ENCODE measurements at regions not wholly inside any gene's neighbourhood (a gene's known extent, or its start where the extent isn't known, plus 50 kb on each side); places are given as distances from the start of the nearest gene placed in this dataset.

- Histone ChIP-seq H3K9me3 (ENCODE audit: control insufficient read depth in 1 of 2, low read length in 2 of 2) (peaks cover 0 to 3% of the 10 kb centered on the region in 2 donors), H3K4me3 (ENCODE audit: low read depth in 1 of 2, low read length in 2 of 2) (no peak overlapping the region), H3K27ac (ENCODE audit: low read length) (no peak overlapping the region), H3K36me3 (ENCODE audit: control insufficient read depth in 1 of 2, insufficient read depth in 2 of 2, low read length in 2 of 2) (no peaks in the 10 kb centered on the region), H3K27me3 (ENCODE audit: low read depth, low read length) (no peaks in the 10 kb centered on the region), H3K4me1 (ENCODE audit: control insufficient read depth in 1 of 2, insufficient read depth in 2 of 2, low read length in 2 of 2) (no peaks in the 10 kb centered on the region)
These were observed 659.4 kb downstream of the BRD1 start for GRCh38 chr22:49168219-49168813.

DNA sequence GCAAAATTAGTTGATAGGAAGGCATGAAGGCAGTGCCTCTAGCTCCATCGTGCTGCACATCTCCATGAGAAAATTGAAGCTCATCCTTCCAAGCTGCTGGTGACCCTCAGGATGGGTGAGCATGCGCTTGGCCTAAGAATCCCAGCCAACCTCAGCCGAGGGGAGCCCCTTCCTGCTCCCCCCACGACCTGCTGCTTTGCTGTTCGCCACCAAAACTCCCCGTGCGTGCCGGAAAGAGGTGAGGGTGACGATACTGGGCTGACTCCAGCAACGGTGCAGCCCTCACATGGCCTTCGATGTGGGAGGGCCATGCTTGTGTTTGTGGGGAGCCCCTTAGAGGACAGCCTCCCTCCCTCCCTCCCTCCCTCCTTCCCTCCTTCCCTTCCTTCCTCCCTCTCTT, 660.9 kb downstream of the BRD1 start:
- Histone ChIP-seq H3K27me3 (ENCODE audit: low read depth, low read length) (no peaks in the 10 kb centered on the region), H3K27ac (ENCODE audit: low read length) (no peak overlapping the region), H3K4me3 (ENCODE audit: low read depth in 1 of 2, low read length in 2 of 2) (no peak overlapping the region), H3K9me3 (ENCODE audit: control insufficient read depth in 1 of 2, low read length in 2 of 2) (peaks cover 0 to 3% of the 10 kb centered on the region in 2 donors), H3K4me1 (ENCODE audit: control insufficient read depth in 1 of 2, insufficient read depth in 2 of 2, low read length in 2 of 2) (no peaks in the 10 kb centered on the region), H3K36me3 (ENCODE audit: control insufficient read depth in 1 of 2, insufficient read depth in 2 of 2, low read length in 2 of 2) (no peaks in the 10 kb centered on the region)

DNA sequence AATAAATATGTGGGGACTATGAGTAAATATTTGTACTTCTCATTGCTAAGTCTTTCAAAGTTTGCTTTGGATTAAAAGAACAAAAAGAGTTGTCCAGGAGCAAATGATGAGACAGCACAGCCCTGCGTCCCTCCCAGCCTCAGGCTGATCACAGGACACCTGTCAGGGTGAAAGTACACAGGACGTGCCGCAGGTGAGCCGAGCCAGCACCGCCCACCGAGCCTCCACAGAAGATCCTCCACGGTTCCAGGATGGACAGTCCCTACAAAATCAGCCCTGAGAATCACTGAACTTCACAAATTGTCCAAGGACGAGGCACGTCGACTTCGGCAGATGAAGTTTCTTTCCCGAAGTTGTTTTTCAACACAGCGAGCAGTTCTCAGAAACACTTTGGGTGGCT, 661.5 kb downstream of the BRD1 start:
- Histone ChIP-seq H3K27me3 (ENCODE audit: low read depth, low read length) (peaks cover 3% of the 10 kb centered on the region), H3K4me3 (ENCODE audit: low read depth in 1 of 2, low read length in 2 of 2) (no peak overlapping the region), H3K27ac (ENCODE audit: low read length) (no peak overlapping the region), H3K9me3 (ENCODE audit: control insufficient read depth in 1 of 2, low read length in 2 of 2) (peaks cover 0 to 3% of the 10 kb centered on the region in 2 donors), H3K4me1 (ENCODE audit: control insufficient read depth in 1 of 2, insufficient read depth in 2 of 2, low read length in 2 of 2) (no peaks in the 10 kb centered on the region), H3K36me3 (ENCODE audit: control insufficient read depth in 1 of 2, insufficient read depth in 2 of 2, low read length in 2 of 2) (no peaks in the 10 kb centered on the region)

DNA sequence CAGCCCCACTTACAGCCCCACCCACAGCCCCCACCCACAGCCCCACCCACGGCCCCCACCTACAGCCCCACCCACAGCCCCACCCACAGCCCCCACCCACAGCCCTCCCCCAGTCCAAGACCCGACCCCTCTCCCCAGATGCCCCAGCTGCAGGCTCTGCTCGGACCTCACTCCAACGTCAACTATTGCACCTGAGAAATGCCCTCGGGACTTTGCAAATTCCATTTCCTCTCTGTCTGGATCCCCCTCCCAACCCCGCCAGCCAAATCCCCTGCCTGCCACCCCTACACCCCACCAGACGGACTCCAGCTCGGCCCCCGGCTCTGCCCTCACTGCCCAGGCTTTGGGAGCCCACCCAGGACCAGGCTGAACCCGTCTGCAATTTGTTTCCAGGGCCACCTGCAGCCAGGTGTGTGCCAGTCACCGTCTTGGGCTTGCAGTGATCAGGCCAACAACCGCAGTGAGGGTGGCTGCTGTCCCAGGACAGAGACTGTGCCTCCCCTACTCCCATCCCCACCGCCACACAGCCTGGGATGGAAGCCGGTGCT, 662.8 kb downstream of the BRD1 start:
- H3K27ac ChIP-seq (ENCODE audit: low read length) = no peak overlapping the region
- H3K9me3 ChIP-seq (ENCODE audit: control insufficient read depth in 1 of 2, low read length in 2 of 2) = peaks cover 0 to 3% of the 10 kb centered on the region in 2 donors
- peaks cover 4% of the 10 kb centered on the region for H3K27me3 ChIP-seq (ENCODE audit: low read depth, low read length)
- H3K36me3 ChIP-seq (ENCODE audit: control insufficient read depth in 1 of 2, insufficient read depth in 2 of 2, low read length in 2 of 2) = no peaks in the 10 kb centered on the region
- H3K4me1 ChIP-seq (ENCODE audit: control insufficient read depth in 1 of 2, insufficient read depth in 2 of 2, low read length in 2 of 2) = no peaks in the 10 kb centered on the region
- no peak overlapping the region for H3K4me3 ChIP-seq (ENCODE audit: low read depth in 1 of 2, low read length in 2 of 2)

GRCh38 chr22:49163960-49164690, 663.5 kb downstream of the BRD1 start:
- H3K4me3 ChIP-seq (ENCODE audit: low read depth in 1 of 2, low read length in 2 of 2) = no peak overlapping the region
- no peaks in the 10 kb centered on the region for H3K4me1 ChIP-seq (ENCODE audit: control insufficient read depth in 1 of 2, insufficient read depth in 2 of 2, low read length in 2 of 2)
- peaks cover 0 to 3% of the 10 kb centered on the region in 2 donors for H3K9me3 ChIP-seq (ENCODE audit: control insufficient read depth in 1 of 2, low read length in 2 of 2)
- no peak overlapping the region for H3K27ac ChIP-seq (ENCODE audit: low read length)
- peaks cover 4% of the 10 kb centered on the region for H3K27me3 ChIP-seq (ENCODE audit: low read depth, low read length)
- no peaks in the 10 kb centered on the region for H3K36me3 ChIP-seq (ENCODE audit: control insufficient read depth in 1 of 2, insufficient read depth in 2 of 2, low read length in 2 of 2)

- Histone ChIP-seq H3K4me1 (ENCODE audit: control insufficient read depth in 1 of 2, insufficient read depth in 2 of 2, low read length in 2 of 2) (no peaks in the 10 kb centered on the region), H3K27ac (ENCODE audit: low read length) (no peak overlapping the region), H3K4me3 (ENCODE audit: low read depth in 1 of 2, low read length in 2 of 2) (no peak overlapping the region), H3K27me3 (ENCODE audit: low read depth, low read length) (peaks cover 4% of the 10 kb centered on the region), H3K36me3 (ENCODE audit: control insufficient read depth in 1 of 2, insufficient read depth in 2 of 2, low read length in 2 of 2) (no peaks in the 10 kb centered on the region), H3K9me3 (ENCODE audit: control insufficient read depth in 1 of 2, low read length in 2 of 2) (peaks cover 0 to 3% of the 10 kb centered on the region in 2 donors)
These were observed 664.3 kb downstream of the BRD1 start for GRCh38 chr22:49163258-49163959.

- Histone ChIP-seq H3K4me1 (ENCODE audit: control insufficient read depth in 1 of 2, insufficient read depth in 2 of 2, low read length in 2 of 2) (no peaks in the 10 kb centered on the region), H3K4me3 (ENCODE audit: low read depth in 1 of 2, low read length in 2 of 2) (no peak overlapping the region), H3K36me3 (ENCODE audit: control insufficient read depth in 1 of 2, insufficient read depth in 2 of 2, low read length in 2 of 2) (no peaks in the 10 kb centered on the region), H3K27me3 (ENCODE audit: low read depth, low read length) (peaks cover 4% of the 10 kb centered on the region), H3K27ac (ENCODE audit: low read length) (no peak overlapping the region), H3K9me3 (ENCODE audit: control insufficient read depth in 1 of 2, low read length in 2 of 2) (peaks cover 0 to 1% of the 10 kb centered on the region in 2 donors)
These were observed 664.8 kb downstream of the BRD1 start for GRCh38 chr22:49162841-49163240.

DNA sequence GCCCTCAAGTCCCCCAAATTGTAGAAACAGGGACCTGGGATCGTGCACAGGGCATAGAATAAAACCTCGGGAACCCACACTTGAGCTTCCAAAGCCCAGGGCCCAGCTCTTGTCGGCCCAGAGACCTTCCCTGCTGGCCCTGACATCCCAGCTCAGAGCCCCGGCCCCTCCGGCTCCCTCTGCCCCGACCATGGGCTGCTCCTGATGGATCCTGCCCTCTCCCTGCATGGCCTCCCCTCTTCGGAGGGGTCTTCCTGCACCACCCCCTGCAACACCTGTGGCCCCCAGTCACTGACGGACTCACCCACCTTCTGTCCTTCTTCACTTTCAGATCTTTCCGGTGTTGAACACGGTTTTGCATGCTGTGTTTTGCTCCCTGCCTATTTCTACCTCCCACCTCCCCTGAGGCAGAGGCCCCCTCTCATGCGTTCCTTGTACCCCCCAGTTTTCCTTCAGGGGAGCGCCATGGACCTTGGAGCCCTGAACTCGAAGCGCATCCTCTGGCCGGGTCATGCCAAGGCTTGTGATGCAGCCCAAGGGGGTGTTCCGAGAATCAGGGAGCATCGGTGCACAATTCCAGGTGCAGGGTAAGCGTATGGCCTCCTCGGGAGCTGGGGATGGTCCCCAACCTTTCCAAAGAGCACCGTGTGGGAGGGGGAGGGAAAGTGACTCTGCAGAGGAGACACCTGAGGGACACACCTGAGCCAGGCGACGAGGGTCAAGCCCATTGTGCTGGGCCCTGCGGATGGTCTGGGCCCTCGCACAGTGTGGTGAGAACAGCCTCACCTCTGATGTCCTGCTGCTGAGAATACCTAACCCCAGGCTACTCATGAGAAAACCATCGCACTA, 666.4 kb downstream of the BRD1 start:
- Histone ChIP-seq H3K9me3 (ENCODE audit: control insufficient read depth in 1 of 2, low read length in 2 of 2) (no peaks in the 10 kb centered on the region), H3K27me3 (ENCODE audit: low read depth, low read length) (peaks cover 4% of the 10 kb centered on the region), H3K27ac (ENCODE audit: low read length) (no peak overlapping the region), H3K4me1 (ENCODE audit: control insufficient read depth in 1 of 2, insufficient read depth in 2 of 2, low read length in 2 of 2) (no peaks in the 10 kb centered on the region), H3K36me3 (ENCODE audit: control insufficient read depth in 1 of 2, insufficient read depth in 2 of 2, low read length in 2 of 2) (no peaks in the 10 kb centered on the region), H3K4me3 (ENCODE audit: low read depth in 1 of 2, low read length in 2 of 2) (no peak overlapping the region)

DNA sequence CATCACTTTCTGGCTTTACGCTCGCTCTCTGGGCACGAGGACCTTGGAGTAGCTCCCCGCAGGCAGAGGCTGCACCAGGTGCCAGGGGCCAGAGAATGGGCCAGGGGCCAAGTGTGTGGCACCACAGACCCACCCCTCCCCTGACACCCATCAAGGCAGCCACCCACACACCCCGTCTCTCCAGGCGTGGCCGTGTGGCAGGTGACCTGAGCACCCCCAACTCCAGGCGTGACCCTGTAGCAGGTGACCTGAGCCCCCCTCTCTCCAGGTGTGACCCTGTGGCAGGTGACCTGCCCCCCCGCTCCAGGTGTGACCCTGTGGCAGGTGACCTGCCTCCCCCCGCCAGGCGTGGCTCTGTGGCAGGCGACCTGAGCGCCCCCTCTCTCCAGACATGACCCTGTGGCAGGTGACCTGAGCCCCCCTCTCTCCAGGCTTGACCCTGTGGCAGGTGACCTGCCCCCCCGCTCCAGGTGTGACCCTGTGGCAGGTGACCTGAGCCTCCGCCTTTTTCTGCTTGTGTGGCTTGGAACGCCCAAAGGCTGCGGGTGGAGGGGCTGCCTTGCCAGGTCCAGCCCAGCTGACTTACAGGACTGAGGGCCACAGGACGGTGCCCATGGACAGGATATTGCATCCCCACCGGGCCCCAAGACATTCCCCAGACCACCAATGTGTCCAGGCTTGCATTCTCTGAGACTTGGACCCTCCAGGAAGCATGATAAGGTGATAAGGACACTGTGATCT, 667.2 kb downstream of the BRD1 start:
- Histone ChIP-seq H3K4me3 (ENCODE audit: low read depth in 1 of 2, low read length in 2 of 2) (no peak overlapping the region), H3K9me3 (ENCODE audit: control insufficient read depth in 1 of 2, low read length in 2 of 2) (no peaks in the 10 kb centered on the region), H3K27ac (ENCODE audit: low read length) (no peak overlapping the region), H3K27me3 (ENCODE audit: low read depth, low read length) (peaks cover 4% of the 10 kb centered on the region), H3K36me3 (ENCODE audit: control insufficient read depth in 1 of 2, insufficient read depth in 2 of 2, low read length in 2 of 2) (no peaks in the 10 kb centered on the region), H3K4me1 (ENCODE audit: control insufficient read depth in 1 of 2, insufficient read depth in 2 of 2, low read length in 2 of 2) (no peaks in the 10 kb centered on the region)

DNA sequence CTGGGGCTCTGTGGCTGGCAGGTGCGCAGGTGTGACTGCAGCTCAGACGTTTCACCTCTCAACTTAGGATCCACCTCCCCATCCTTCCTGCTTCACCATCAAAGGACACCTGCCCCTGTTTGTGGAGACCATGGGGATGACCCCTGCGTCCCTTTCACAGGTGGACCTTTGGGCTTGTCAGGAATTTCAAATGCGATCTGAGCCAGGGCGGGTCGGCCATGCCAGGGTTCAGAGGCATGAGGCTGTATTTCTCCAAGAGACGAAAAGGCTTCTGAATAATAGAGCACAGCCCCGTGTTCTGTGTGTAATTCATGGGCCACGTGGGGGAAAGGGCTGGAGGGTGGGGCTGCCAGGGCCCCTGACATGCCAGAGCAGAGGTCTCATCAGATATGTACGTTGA, 668.0 kb downstream of the BRD1 start:
- no peaks in the 10 kb centered on the region for H3K4me1 ChIP-seq (ENCODE audit: control insufficient read depth in 1 of 2, insufficient read depth in 2 of 2, low read length in 2 of 2)
- no peaks in the 10 kb centered on the region for H3K36me3 ChIP-seq (ENCODE audit: control insufficient read depth in 1 of 2, insufficient read depth in 2 of 2, low read length in 2 of 2)
- no peak overlapping the region for H3K4me3 ChIP-seq (ENCODE audit: low read depth in 1 of 2, low read length in 2 of 2)
- H3K27ac ChIP-seq (ENCODE audit: low read length) = no peak overlapping the region
- H3K9me3 ChIP-seq (ENCODE audit: control insufficient read depth in 1 of 2, low read length in 2 of 2) = no peaks in the 10 kb centered on the region
- peaks cover 4% of the 10 kb centered on the region for H3K27me3 ChIP-seq (ENCODE audit: low read depth, low read length)

Measured in muscle layer of duodenum (tissue), 2 donors.